Loucy (cell line): ENCODE measurements at regions not wholly inside any gene's neighbourhood (a gene's known extent, or its start where the extent isn't known, plus 50 kb on each side); places are given as distances from the start of the nearest gene placed in this dataset.

ENCODE experiments used
- EZH2phosphoT487 ChIP-seq: fragments of 200-600 bp; IDR thresholded peaks from 2 replicates; pipeline ENCODE4 v1.6.1; 2018; ENCODE audit warnings: antibody characterized with exemption, mild to moderate bottlenecking, moderate library complexity, borderline replicate concordance
- TF ChIP-seq, protein P1 (sequence below): fragments of 200-600 bp; sonication (generic); conservative IDR thresholded peaks from 2 replicates; pipeline ENCODE4 v1.5.1; 2014; ENCODE audit warnings: mild to moderate bottlenecking, antibody characterized with exemption, low read length

DNA sequence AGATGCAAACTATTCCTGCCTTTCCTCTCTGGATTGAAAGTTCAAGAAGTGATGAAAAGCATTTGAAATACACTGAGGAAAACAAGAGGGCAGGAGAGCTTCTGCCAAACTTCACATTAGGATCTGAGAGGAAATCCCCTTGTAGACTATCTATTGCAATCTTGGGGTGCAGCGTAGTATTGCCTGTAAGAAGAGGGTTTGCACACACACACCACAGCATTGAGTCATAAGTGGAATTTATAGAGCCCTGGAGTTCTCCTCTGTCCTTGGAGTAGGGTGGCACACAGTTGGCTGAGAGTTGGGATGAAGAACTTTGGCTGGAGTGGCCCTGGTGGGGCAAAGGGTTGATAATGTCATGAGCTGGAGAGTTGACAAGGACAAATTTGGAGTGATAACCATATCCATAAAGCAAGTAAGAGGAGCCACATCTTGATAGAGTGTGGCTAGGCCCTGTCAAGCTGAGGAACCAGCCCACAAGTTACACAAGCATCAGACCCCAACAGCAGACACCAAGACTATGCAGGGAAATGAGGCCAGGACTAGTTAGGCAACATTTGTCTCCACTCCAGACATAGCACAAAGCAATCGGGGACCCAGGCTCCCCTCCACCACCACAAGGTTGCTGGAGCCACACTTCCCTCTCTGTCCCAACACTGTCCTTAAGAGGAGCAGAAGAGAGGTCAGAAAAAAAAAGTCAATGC is 520.9 kb downstream of the KLF5 start:
- TF ChIP-seq, protein P1, sequence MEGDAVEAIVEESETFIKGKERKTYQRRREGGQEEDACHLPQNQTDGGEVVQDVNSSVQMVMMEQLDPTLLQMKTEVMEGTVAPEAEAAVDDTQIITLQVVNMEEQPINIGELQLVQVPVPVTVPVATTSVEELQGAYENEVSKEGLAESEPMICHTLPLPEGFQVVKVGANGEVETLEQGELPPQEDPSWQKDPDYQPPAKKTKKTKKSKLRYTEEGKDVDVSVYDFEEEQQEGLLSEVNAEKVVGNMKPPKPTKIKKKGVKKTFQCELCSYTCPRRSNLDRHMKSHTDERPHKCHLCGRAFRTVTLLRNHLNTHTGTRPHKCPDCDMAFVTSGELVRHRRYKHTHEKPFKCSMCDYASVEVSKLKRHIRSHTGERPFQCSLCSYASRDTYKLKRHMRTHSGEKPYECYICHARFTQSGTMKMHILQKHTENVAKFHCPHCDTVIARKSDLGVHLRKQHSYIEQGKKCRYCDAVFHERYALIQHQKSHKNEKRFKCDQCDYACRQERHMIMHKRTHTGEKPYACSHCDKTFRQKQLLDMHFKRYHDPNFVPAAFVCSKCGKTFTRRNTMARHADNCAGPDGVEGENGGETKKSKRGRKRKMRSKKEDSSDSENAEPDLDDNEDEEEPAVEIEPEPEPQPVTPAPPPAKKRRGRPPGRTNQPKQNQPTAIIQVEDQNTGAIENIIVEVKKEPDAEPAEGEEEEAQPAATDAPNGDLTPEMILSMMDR: no peak
- no peak for TF ChIP-seq EZH2phosphoT487
